ENCODE measurements at regions not wholly inside any gene's neighbourhood (a gene's known extent, or its start where the extent isn't known, plus 50 kb on each side); places are given as distances from the start of the nearest gene placed in this dataset.
"Not testable (repeated sequence)": the region's sequence is repeated elsewhere in the genome, so short reads cannot be mapped to it uniquely, and the experiment has no call there.

DNA sequence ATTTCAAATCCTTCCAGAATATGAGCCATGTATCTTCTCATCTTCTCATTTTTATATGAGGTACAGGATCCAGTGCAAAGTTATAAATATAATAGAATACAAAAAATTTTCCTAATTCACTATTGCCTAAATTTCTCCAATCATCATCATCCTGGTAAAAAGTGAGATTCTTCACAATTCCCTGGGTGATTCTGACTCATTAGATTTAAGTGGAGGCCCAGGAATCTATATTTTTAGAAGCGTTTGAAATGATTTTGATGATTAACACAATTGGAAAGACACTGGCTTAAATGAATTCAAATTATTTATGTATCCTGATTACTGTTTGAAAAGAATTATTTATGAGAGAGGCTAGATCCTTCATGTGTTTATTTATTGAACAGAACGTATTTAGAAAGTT, 380.3 kb upstream of the PDE3A start:
- no peak for DNase-seq (ENCODE audit: low read depth, low spot score)

GRCh38 chr12:19988459-19988873, 379.9 kb upstream of the PDE3A start:
- DNase-seq (ENCODE audit: low read depth, low spot score), result no peak

- no peak for DNase-seq (ENCODE audit: low read depth, low spot score)
Measured at GRCh38 chr12:19988948-19989347, 379.4 kb upstream of the PDE3A start.

- no peak for DNase-seq (ENCODE audit: low read depth, low spot score)
Measured at GRCh38 chr12:19991146-19991545, 377.2 kb upstream of the PDE3A start.

- DNase-seq (ENCODE audit: low read depth, low spot score), result no peak
Measured at GRCh38 chr12:19992311-19992710, 376.0 kb upstream of the PDE3A start.

DNA sequence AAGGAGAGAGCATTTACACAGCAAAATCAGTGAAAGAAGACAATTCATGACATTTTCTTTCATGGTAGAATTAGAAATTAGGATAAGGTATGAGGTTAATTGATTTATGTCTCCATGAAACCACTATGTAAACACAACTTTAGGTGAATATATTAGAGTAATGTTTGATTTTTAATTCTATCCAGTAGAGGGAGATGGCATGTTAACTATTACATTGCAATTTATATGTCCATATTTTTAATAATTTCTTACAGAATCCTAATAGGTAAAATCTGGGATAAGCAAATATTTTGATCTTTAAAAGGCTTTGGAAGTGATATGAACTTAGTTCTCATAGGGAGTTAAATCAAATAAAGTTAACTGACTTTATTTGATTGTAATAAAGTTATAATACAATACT, 373.4 kb upstream of the PDE3A start:
- DNase-seq (ENCODE audit: low read depth, low spot score), result no peak

DNA sequence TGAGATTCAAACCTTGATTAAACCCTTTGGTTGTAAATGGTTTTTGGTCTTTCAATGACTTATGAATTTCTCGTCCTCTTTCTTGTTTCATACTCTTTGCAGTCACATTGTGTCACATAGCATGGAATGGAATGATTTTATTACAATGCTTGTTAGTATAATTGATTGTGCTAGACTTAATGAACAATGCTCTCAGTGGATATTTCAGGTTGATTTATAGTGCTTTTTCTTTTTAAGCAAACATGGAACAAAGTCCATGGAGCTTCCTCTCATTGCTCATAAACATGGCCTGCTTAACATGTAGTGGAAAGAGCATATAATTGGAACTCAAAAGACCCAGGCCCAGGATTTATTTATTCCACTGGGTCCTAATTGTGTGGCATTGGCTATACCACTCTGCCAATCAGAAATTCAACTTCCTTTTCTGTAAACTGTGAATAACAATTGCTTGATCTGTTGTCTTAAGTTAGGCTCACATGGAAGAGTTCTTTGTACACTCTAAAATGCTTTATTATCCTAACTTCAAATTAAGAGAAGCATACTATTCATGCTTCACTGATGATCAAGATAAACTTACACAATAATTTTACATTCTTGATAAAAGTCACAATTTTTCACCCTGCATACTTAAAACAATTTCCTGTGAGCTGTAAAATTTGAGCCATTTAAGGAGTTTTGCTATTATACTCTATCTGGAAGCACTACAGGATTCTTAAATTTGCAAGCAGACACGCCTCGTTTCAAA, 370.5 kb upstream of the PDE3A start:
- DNase-seq (ENCODE audit: low read depth, low spot score), result no peak

DNA sequence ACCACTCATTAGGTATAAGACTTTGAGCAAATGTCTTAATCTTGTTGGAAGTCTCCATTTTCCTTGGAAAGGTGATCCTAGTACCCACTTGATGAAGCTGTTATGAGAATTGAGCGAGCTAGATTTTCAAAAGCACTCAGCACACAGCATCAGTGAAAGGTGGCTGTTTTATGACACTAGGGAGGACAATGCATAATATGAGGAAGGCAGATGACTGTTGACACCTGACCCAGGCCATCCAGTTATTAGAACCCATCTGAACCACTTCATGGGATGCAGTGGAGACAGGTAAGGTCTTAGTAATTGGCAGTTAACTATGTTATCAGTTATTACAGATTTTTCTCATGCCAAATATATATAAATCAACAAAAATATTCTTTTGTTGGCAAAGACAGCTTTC, 369.9 kb upstream of the PDE3A start:
- DNase-seq (ENCODE audit: low read depth, low spot score), result no peak

GRCh38 chr12:19998961-19999804, 369.2 kb upstream of the PDE3A start:
- DNase-seq (ENCODE audit: low read depth, low spot score), result no peak

GRCh38 chr12:19999805-20000138, 368.6 kb upstream of the PDE3A start:
- DNase-seq (ENCODE audit: low read depth, low spot score), result no peak

DNA sequence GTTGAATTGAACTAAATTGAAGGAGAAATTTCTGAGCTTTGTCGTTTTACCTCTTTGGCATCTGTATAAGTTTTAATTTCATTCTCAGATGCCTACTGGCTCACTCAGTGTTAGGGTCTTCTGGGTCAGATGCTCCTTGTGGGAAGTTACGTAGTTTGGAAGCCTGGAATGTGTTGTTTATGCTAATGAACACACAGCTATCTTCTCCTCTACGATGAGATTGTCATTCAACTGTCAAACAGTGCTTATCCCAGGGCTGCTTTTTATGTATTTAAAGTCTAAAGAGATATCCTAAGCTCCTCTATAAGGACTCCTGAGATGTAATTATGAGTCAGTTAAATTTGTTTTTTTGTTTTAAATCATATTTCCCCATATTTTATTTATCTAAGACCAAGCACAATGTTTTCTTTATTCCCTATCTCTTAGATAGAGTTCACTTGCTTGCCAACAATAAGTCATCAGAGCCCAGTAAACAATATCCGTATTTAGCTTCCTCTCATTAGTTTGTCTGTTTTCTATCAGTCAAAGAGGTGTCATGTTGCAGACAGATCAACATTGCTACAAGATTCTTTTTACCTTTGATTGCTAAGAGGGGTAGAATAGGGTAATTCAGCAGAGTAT, 368.0 kb upstream of the PDE3A start:
- no peak for DNase-seq (ENCODE audit: low read depth, low spot score)

DNA sequence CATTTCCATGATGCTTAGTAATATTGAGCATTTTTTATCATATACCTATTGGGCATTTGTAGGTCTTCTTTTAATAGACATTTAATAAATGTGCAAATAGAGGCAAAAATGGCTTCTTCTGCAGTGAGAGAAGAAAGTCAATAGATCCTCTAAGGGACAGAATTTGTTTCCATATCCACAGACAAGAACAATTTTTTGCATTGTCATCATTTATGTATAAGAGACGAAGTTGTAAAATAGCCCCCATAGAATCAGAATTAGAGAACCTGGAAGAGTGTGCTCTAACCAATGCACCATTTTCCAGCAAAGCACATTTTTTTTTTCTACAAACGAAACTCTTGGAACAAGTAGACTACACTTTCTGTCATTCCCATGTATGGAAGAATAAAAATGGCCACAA, 365.1 kb upstream of the PDE3A start:
- no peak for DNase-seq (ENCODE audit: low read depth, low spot score)

DNA sequence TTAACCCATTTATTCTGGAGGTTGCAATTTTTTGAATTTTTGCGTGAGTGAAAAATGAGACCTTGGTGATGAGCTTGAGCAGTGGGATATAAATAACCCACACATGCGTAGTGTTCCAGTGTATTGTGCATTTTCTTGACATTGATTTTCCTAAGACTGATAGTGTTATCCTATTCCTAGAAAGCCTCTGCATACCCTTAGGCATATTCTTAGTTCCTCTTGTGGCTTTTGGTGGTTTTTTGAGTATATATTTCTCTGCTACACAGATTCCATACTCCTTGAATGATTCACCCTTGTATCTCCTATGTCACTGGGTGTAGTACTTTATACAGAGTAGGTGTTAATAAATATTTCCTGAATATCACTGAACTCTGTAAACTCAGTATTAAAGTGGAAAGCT, 363.4 kb upstream of the PDE3A start:
- DNase-seq (ENCODE audit: low read depth, low spot score), result no peak

DNA sequence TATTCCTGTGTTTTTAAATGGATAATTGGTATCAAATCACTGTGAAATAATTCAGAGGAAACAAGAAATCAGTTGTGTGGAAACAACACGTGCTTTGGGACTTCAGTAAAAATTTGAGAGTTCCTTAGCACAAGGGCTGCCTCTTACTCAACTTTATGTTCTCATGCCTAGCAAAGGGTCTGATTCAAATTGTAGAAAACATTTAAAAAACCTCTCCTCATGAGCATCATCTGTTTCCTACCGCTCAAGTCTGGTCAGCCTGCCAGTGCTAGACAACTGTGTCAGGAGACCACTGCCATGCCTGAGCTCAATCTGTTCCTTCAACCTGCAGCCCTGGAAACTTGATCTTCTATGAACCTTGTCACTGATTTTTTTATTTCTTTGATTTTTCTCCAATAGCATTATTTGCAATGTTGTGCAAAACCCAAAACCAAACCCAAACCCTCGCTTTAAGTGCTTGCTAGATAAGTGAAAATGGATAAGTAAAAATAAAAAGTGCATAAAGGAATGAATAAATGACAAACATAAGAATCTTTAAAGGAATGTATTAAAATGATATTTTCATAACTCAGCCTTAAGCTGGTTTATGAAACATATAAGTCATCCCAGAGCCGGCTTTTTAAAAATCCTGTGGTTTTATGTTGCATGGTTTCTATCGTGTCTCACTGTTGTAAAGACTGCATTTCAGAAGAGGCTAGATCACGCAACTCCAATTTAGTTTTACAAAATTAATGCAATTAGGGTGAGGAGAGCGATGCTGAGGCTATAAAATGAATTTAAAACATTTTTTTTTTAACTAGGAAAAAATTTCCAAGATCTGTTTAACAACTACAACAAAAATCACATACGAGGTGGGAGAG, 361.2 kb upstream of the PDE3A start:
- DNase-seq (ENCODE audit: low read depth, low spot score), result no peak

DNA sequence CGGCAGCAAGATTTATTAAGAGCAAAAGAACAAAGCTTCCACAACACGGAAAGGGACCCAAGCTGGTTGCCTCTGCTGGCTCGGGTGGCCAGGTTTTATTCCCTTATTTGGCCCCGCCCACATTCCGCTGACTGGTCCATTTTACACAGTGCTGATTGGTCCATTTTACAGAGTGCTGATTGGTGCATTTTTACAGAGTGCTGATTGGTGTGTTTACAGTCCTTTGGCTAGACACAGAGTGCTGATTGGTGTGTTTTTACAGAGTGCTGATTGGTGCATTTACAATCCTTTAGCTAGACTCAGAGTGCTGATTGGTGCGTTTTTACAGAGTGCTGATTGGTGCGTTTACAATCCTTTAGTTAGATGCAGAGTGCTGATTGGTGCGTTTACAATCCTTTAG, 358.4 kb upstream of the PDE3A start:
- DNase-seq (ENCODE audit: low read depth, low spot score), result not testable (repeated sequence)

- no peak for DNase-seq (ENCODE audit: low read depth, low spot score)
Measured at GRCh38 chr12:20011200-20011599, 357.1 kb upstream of the PDE3A start.

DNA sequence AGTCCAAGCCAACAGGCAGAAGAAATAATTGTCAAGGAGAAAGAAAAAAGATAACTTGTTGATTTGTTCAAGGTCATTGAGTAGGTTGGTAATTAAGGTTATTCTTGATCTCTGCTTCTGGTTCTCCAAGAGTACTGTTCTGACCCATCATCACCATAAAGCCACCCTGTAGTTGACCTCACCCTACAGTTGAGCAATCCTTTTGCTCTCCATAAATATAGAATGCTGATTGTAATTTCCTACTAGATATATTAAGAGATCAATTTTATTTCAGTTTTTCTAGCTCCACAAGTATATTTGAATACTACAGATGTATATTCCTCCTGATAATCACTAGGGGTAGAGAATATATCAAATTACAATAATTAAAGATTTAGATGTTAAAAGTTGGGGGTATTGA, 350.5 kb upstream of the PDE3A start:
- no peak for DNase-seq (ENCODE audit: low read depth, low spot score)

GRCh38 chr12:20018406-20018805, 349.9 kb upstream of the PDE3A start:
- no peak for DNase-seq (ENCODE audit: low read depth, low spot score)

GRCh38 chr12:20024194-20024593, 344.1 kb upstream of the PDE3A start:
- DNase-seq (ENCODE audit: low read depth, low spot score), result no peak

GRCh38 chr12:20028033-20028432, 340.3 kb upstream of the PDE3A start:
- DNase-seq (ENCODE audit: low read depth, low spot score), result no peak

- no peak for DNase-seq (ENCODE audit: low read depth, low spot score)
Measured at GRCh38 chr12:20030826-20031225, 337.5 kb upstream of the PDE3A start.

- DNase-seq (ENCODE audit: low read depth, low spot score), result no peak
Measured at GRCh38 chr12:20039562-20039961, 328.8 kb upstream of the PDE3A start.

Measured in ELF-1 (cell line).